ENCODE measurements at regions not wholly inside any gene's neighbourhood (a gene's known extent, or its start where the extent isn't known, plus 50 kb on each side); places are given as distances from the start of the nearest gene placed in this dataset.
"Not testable (repeated sequence)": the region's sequence is repeated elsewhere in the genome, so short reads cannot be mapped to it uniquely, and the experiment has no call there.

DNA sequence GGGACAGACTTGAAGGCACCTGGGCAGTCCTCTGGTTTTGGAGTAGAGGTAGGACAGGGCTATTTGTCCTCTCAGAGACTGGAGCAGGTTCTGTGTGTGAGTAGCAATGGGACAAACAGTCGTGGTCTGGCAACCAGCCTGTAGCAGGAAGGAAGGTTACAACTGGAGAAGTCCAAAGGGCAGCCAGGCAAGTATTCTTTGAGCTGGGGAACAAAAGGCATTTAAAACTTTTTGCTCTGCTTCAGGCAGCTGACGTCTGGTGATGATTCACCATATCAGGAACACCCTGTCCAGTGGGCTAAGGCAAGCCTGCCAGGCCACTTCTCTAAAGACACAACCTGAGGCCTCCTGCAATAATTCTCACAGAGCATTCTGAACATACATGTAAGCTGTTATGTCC, 83.3 kb downstream of the PPIAL4A start:
- TF ChIP-seq EZH2 (IDR thresholded peaks at IDR 0.05; ENCODE audit: borderline replicate concordance, insufficient read depth, low read length, poor library complexity, severe bottlenecking); CTCF (IDR thresholded peaks at IDR 0.05; ENCODE audit: poor library complexity, severe bottlenecking); TAF1 (IDR thresholded peaks at IDR 0.05; ENCODE audit: low read depth); REST (IDR thresholded peaks at IDR 0.05; ENCODE audit: borderline replicate concordance); SMC3 (conservative IDR thresholded peaks at IDR 0.05; ENCODE audit: poor library complexity): not testable (repeated sequence)
